Activated naive CD4-positive, alpha-beta T cell (primary cell): ENCODE measurements at regions not wholly inside any gene's neighbourhood (a gene's known extent, or its start where the extent isn't known, plus 50 kb on each side); places are given as distances from the start of the nearest gene placed in this dataset.

ENCODE experiments used
- DNase-seq, 4 experiments: peaks; one replicate each; lab custom pipeline; 2025; lab: John Stamatoyannopoulos, UW

GRCh38 chr16:87252269-87252970, 64.8 kb downstream of the C16orf95 start:
- DNase-seq = no peak
